Dendritic cell treated with granulocyte-macrophage colony-stimulating factor and Interleukin-4, amounts not matched to agents 40 ng/mL and 50 ng/mL, for 4 days (primary cell): ENCODE measurements at regions not wholly inside any gene's neighbourhood (a gene's known extent, or its start where the extent isn't known, plus 50 kb on each side); places are given as distances from the start of the nearest gene placed in this dataset.

Source experiments
- H3K27ac Mint-ChIP-seq: one replicate; pipeline ENCODE4 v1.8.0; 2022; ENCODE audit warnings: mild to moderate bottlenecking, mixed read lengths
- H3K27me3 Mint-ChIP-seq: one replicate; pipeline ENCODE4 v1.8.0; 2022; ENCODE audit warnings: mild to moderate bottlenecking, mixed read lengths
- H3K36me3 Mint-ChIP-seq: one replicate; pipeline ENCODE4 v1.8.0; 2022; ENCODE audit warnings: low read depth, mixed read lengths
- H3K4me1 Mint-ChIP-seq: one replicate; pipeline ENCODE4 v1.8.0; 2022; ENCODE audit warnings: low read depth, mixed read lengths
- H3K4me3 Mint-ChIP-seq: one replicate; pipeline ENCODE4 v1.8.0; 2022; ENCODE audit warnings: mild to moderate bottlenecking, moderate library complexity, mixed read lengths
- H3K9me3 Mint-ChIP-seq: one replicate; pipeline ENCODE4 v1.8.0; 2022; ENCODE audit warnings: mixed read lengths
- intact Hi-C: fragments of 100-400 bp; cut with micrococcal nuclease; formaldehyde crosslinking; loops from one replicate; pipeline ENCODE4 v1.15.0; 2022

- no peaks in the 10 kb centered on the region for H3K4me1 Mint-ChIP-seq
- no peak overlapping the region for H3K27ac Mint-ChIP-seq
- H3K36me3 Mint-ChIP-seq = no peaks in the 10 kb centered on the region
- no peaks in the 10 kb centered on the region for H3K9me3 Mint-ChIP-seq
- no peaks in the 10 kb centered on the region for H3K27me3 Mint-ChIP-seq
- intact Hi-C loops = no loop called here
- H3K4me3 Mint-ChIP-seq = no peak overlapping the region
Observed at GRCh38 chr14:86527312-86527711, 997.4 kb downstream of the FLRT2 start.

GRCh38 chr14:86525673-86526072 lies 995.7 kb downstream of the FLRT2 start:
- H3K27ac Mint-ChIP-seq = no peak overlapping the region
- H3K4me1 Mint-ChIP-seq = no peaks in the 10 kb centered on the region
- no peaks in the 10 kb centered on the region for H3K9me3 Mint-ChIP-seq
- no peaks in the 10 kb centered on the region for H3K36me3 Mint-ChIP-seq
- H3K4me3 Mint-ChIP-seq = no peak overlapping the region
- no peaks in the 10 kb centered on the region for H3K27me3 Mint-ChIP-seq
- intact Hi-C loops = no loop called here

- H3K27ac Mint-ChIP-seq = no peak overlapping the region
- no peaks in the 10 kb centered on the region for H3K36me3 Mint-ChIP-seq
- H3K4me3 Mint-ChIP-seq = no peak overlapping the region
- intact Hi-C loops = no loop called here
- no peaks in the 10 kb centered on the region for H3K27me3 Mint-ChIP-seq
- H3K4me1 Mint-ChIP-seq = no peaks in the 10 kb centered on the region
- H3K9me3 Mint-ChIP-seq = no peaks in the 10 kb centered on the region
Observed at GRCh38 chr14:86521843-86522242, 991.9 kb downstream of the FLRT2 start.

- intact Hi-C loops = no loop called here
- Mint-ChIP-seq H3K4me3 (no peak overlapping the region), H3K36me3 (no peaks in the 10 kb centered on the region), H3K27me3 (no peaks in the 10 kb centered on the region), H3K4me1 (no peaks in the 10 kb centered on the region), H3K9me3 (no peaks in the 10 kb centered on the region), H3K27ac (no peak overlapping the region)
Observed at GRCh38 chr14:86521031-86521730, 991.2 kb downstream of the FLRT2 start.

- Mint-ChIP-seq H3K27me3 (no peaks in the 10 kb centered on the region), H3K9me3 (peaks cover 6% of the 10 kb centered on the region), H3K27ac (no peak overlapping the region), H3K4me1 (no peaks in the 10 kb centered on the region), H3K4me3 (no peak overlapping the region), H3K36me3 (no peaks in the 10 kb centered on the region)
- intact Hi-C loops = no loop called here
Observed at GRCh38 chr14:86518298-86518697, 988.4 kb downstream of the FLRT2 start.

GRCh38 chr14:86515195-86515594 lies 985.3 kb downstream of the FLRT2 start:
- Mint-ChIP-seq H3K27me3 (no peaks in the 10 kb centered on the region), H3K9me3 (peaks cover 10% of the 10 kb centered on the region), H3K27ac (no peak overlapping the region), H3K4me1 (no peaks in the 10 kb centered on the region), H3K4me3 (no peak overlapping the region), H3K36me3 (no peaks in the 10 kb centered on the region)
- intact Hi-C loops = no loop called here

GRCh38 chr14:86513564-86513963 lies 983.6 kb downstream of the FLRT2 start:
- intact Hi-C loops = no loop called here
- no peak overlapping the region for H3K27ac Mint-ChIP-seq
- no peaks in the 10 kb centered on the region for H3K4me1 Mint-ChIP-seq
- peaks cover 10% of the 10 kb centered on the region for H3K9me3 Mint-ChIP-seq
- H3K4me3 Mint-ChIP-seq = no peak overlapping the region
- H3K36me3 Mint-ChIP-seq = no peaks in the 10 kb centered on the region
- no peaks in the 10 kb centered on the region for H3K27me3 Mint-ChIP-seq

- Mint-ChIP-seq H3K4me1 (no peaks in the 10 kb centered on the region), H3K4me3 (no peak overlapping the region), H3K36me3 (no peaks in the 10 kb centered on the region), H3K9me3 (peaks cover 10% of the 10 kb centered on the region), H3K27ac (no peak overlapping the region), H3K27me3 (no peaks in the 10 kb centered on the region)
- intact Hi-C loops = no loop called here
Observed at GRCh38 chr14:86513056-86513455, 983.1 kb downstream of the FLRT2 start.

DNA sequence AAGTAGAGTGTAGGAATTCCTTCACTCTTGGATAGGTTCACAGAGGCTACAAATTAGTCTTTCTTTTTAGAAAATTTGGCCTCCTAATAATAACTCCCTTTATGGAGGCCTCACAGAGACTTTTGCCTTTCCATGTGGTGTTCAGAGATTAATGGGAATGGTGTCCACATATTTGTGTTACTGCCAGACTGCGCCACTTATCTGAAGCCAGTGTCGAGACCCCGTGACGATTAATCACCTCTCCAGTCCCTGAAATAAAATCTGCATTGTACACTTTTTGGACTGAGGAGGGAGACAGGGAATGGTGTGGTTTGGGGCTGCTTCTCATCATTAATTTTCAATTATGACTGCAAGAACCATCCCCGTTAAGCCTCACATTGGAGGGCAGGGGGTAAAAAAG lies 980.5 kb downstream of the FLRT2 start:
- H3K9me3 Mint-ChIP-seq = peaks cover 10% of the 10 kb centered on the region
- no peaks in the 10 kb centered on the region for H3K4me1 Mint-ChIP-seq
- no peaks in the 10 kb centered on the region for H3K27me3 Mint-ChIP-seq
- no peak overlapping the region for H3K27ac Mint-ChIP-seq
- no peak overlapping the region for H3K4me3 Mint-ChIP-seq
- intact Hi-C loops = no loop called here
- no peaks in the 10 kb centered on the region for H3K36me3 Mint-ChIP-seq

GRCh38 chr14:86505808-86506207 lies 975.9 kb downstream of the FLRT2 start:
- no peaks in the 10 kb centered on the region for H3K27me3 Mint-ChIP-seq
- no peak overlapping the region for H3K27ac Mint-ChIP-seq
- no peaks in the 10 kb centered on the region for H3K9me3 Mint-ChIP-seq
- H3K4me1 Mint-ChIP-seq = peaks cover 5% of the 10 kb centered on the region
- intact Hi-C loops = no loop called here
- no peak overlapping the region for H3K4me3 Mint-ChIP-seq
- H3K36me3 Mint-ChIP-seq = no peaks in the 10 kb centered on the region

DNA sequence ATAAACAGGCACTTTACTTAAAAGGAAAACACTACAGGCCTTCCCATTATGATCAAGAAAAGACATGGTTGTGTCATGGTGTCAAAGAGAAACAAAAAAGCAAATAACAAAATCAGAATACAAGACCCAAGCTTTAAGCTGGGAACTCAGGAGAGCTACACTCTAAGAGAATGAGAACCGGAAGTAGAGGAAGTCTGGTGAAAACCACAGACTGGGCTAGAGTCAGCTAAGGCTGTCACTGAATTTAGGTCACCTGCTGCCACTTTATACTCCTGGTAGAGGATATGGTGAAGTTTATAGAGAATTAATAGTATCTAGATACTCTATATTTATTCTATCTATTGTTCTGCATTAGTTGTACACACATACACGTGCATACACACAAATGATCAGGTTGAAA lies 971.7 kb downstream of the FLRT2 start:
- no peak overlapping the region for H3K27ac Mint-ChIP-seq
- H3K4me1 Mint-ChIP-seq = peaks cover 5% of the 10 kb centered on the region
- intact Hi-C loops = no loop called here
- H3K9me3 Mint-ChIP-seq = peaks cover 2% of the 10 kb centered on the region
- H3K4me3 Mint-ChIP-seq = no peak overlapping the region
- H3K36me3 Mint-ChIP-seq = no peaks in the 10 kb centered on the region
- no peaks in the 10 kb centered on the region for H3K27me3 Mint-ChIP-seq

DNA sequence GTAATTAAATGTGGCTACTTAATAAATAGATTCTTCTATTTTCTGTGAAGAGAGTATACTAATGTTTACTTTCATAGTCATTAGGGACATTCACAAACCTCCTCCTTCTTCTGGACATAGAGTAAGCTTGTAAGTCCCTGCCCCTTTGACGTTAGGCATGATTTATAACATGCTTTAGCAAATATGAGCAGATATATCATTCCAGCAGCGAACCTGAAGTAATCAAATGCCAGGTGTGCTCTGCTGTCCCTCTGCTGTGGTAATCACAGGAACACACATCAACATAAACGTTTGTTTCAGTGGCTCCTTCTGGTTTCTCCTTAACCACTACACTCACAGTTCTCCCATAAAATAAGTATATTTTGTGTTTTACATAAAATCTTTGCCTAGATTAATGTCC lies 961.8 kb downstream of the FLRT2 start:
- H3K4me1 Mint-ChIP-seq = no peaks in the 10 kb centered on the region
- intact Hi-C loops = no loop called here
- H3K27me3 Mint-ChIP-seq = no peaks in the 10 kb centered on the region
- H3K9me3 Mint-ChIP-seq = peaks cover 5% of the 10 kb centered on the region
- H3K4me3 Mint-ChIP-seq = no peak overlapping the region
- no peaks in the 10 kb centered on the region for H3K36me3 Mint-ChIP-seq
- no peak overlapping the region for H3K27ac Mint-ChIP-seq

DNA sequence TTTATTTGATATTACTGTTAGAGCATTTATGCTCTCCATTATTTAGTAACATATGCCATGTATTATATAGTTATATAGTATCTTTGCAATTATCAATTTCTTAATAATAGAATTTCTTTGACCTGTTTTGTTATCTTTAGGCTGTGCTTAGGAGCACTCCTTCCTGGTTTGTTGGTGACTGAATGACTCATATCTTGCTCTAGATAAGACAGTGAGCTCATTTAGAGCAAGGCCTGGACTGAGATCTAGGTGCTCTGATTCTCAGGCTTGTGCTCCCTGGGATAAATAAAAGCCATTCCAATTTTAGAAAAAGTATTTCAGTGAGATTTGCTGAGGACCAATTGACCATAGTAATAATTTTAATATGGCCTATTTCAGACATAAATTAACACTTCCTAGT lies 951.2 kb downstream of the FLRT2 start:
- H3K4me1 Mint-ChIP-seq = no peaks in the 10 kb centered on the region
- H3K27ac Mint-ChIP-seq = no peak overlapping the region
- no peaks in the 10 kb centered on the region for H3K27me3 Mint-ChIP-seq
- no peak overlapping the region for H3K4me3 Mint-ChIP-seq
- no peaks in the 10 kb centered on the region for H3K9me3 Mint-ChIP-seq
- H3K36me3 Mint-ChIP-seq = no peaks in the 10 kb centered on the region
- intact Hi-C loops = no loop called here

DNA sequence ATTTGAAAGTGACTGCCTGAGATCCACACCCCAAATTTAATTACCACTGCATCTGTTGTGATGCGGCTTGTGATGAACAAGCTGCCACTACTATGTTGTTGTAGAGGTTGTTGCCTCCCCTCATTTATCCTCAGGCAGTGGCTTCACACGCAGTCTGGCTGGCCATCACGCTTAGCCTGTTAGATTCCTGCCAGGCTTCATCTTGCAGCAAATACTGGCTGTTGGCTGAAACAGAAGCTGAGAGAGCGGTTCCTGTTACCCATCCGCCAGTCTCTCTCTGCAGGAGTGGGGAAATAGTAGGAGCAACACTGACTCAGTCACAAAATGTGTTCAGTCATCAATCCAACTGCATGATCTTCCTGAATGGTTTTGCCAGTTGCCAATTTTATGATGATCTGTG lies 934.4 kb downstream of the FLRT2 start:
- H3K27ac Mint-ChIP-seq = no peak overlapping the region
- H3K4me1 Mint-ChIP-seq = peaks cover 9% of the 10 kb centered on the region
- intact Hi-C loops = loop anchor here (5.0 kb wide), 1 partner anchor 438 kb away; no protein-coding TSS in a partner anchor
- no peaks in the 10 kb centered on the region for H3K36me3 Mint-ChIP-seq
- no peaks in the 10 kb centered on the region for H3K27me3 Mint-ChIP-seq
- peaks cover 9% of the 10 kb centered on the region for H3K9me3 Mint-ChIP-seq
- H3K4me3 Mint-ChIP-seq = no peak overlapping the region

- Mint-ChIP-seq H3K4me3 (no peak overlapping the region), H3K9me3 (peaks cover 9% of the 10 kb centered on the region), H3K4me1 (peaks cover 9% of the 10 kb centered on the region), H3K27me3 (no peaks in the 10 kb centered on the region), H3K27ac (no peak overlapping the region), H3K36me3 (no peaks in the 10 kb centered on the region)
- intact Hi-C loops = loop anchor here (5.0 kb wide), 1 partner anchor 440 kb away; no protein-coding TSS in a partner anchor
Observed at GRCh38 chr14:86462193-86462753, 932.3 kb downstream of the FLRT2 start.
